Astrocyte (in vitro differentiated cells and primary cell): ENCODE measurements at regions not wholly inside any gene's neighbourhood (a gene's known extent, or its start where the extent isn't known, plus 50 kb on each side); places are given as distances from the start of the nearest gene placed in this dataset.
"Not testable (repeated sequence)": the region's sequence is repeated elsewhere in the genome, so short reads cannot be mapped to it uniquely, and the experiment has no call there.

Source experiments
- DNase-seq: peaks from one replicate; pipeline ENCODE4 v3.0.0-alpha.2; 2010; ENCODE audit warnings: low read depth
- FAIRE-seq: peaks from 2 replicates; lab custom pipeline; 2011; peaks lifted over from hg19 to GRCh38; lab: Jason Lieb, UNC
- H2AFZ ChIP-seq: 2 replicates; pipeline ENCODE4 v1.6.0; 2012; ENCODE audit warnings: low read depth, low read length, inconsistent platforms
- H3K27ac ChIP-seq: 2 replicates; pipeline ENCODE4 v1.5.1; 2011; ENCODE audit warnings: low read depth, low read length, inconsistent platforms
- H3K27me3 ChIP-seq: 2 replicates; pipeline ENCODE4 v1.6.0; 2011; ENCODE audit warnings: low read length, inconsistent platforms; ENCODE audit not compliant: insufficient read depth
- H3K36me3 ChIP-seq: 2 replicates; pipeline ENCODE4 v1.5.1; 2011; ENCODE audit warnings: low read length, inconsistent platforms; ENCODE audit not compliant: insufficient read depth
- H3K4me1 ChIP-seq: 2 replicates; pipeline ENCODE4 v1.5.1; 2011; ENCODE audit warnings: low read length, inconsistent platforms; ENCODE audit not compliant: insufficient read depth
- H3K4me2 ChIP-seq: 2 replicates; pipeline ENCODE4 v1.6.0; 2012; ENCODE audit warnings: low read length, inconsistent platforms
- H3K4me3 ChIP-seq: 2 replicates; pipeline ENCODE4 v1.5.1; 2011; ENCODE audit warnings: low read depth, mild to moderate bottlenecking, low read length, inconsistent platforms; ENCODE audit not compliant: insufficient read depth
- H3K79me2 ChIP-seq: 2 replicates; pipeline ENCODE4 v1.6.0; 2012; ENCODE audit warnings: mild to moderate bottlenecking, low read length, inconsistent platforms; ENCODE audit not compliant: insufficient read depth
- H3K9ac ChIP-seq: 2 replicates; pipeline ENCODE4 v1.6.0; 2012; ENCODE audit warnings: mild to moderate bottlenecking, low read length, inconsistent platforms
- H3K9me3 ChIP-seq: 2 replicates; pipeline ENCODE4 v1.5.1; 2012; ENCODE audit warnings: low read depth, mild to moderate bottlenecking, low read length, inconsistent platforms; ENCODE audit not compliant: insufficient read depth
- H4K20me1 ChIP-seq: 2 replicates; pipeline ENCODE4 v1.6.0; 2012; ENCODE audit warnings: low read length, inconsistent platforms; ENCODE audit not compliant: insufficient read depth
- H3K27ac Mint-ChIP-seq: one replicate; pipeline ENCODE4 v1.8.0; 2021; ENCODE audit warnings: mild to moderate bottlenecking, mixed read lengths; ENCODE audit not compliant: unreplicated experiment
- H3K27me3 Mint-ChIP-seq: one replicate; pipeline ENCODE4 v1.8.0; 2021; ENCODE audit warnings: low read depth, mixed read lengths; ENCODE audit not compliant: unreplicated experiment
- H3K36me3 Mint-ChIP-seq: one replicate; pipeline ENCODE4 v1.8.0; 2021; ENCODE audit warnings: low read depth, mixed read lengths; ENCODE audit not compliant: unreplicated experiment
- H3K4me1 Mint-ChIP-seq: one replicate; pipeline ENCODE4 v1.8.0; 2021; ENCODE audit warnings: low read depth, mixed read lengths; ENCODE audit not compliant: unreplicated experiment
- H3K4me3 Mint-ChIP-seq: one replicate; pipeline ENCODE4 v1.8.0; 2021; ENCODE audit warnings: mild to moderate bottlenecking, moderate library complexity, mixed read lengths; ENCODE audit not compliant: unreplicated experiment
- H3K9me3 Mint-ChIP-seq: one replicate; pipeline ENCODE4 v1.8.0; 2021; ENCODE audit warnings: mild to moderate bottlenecking, mixed read lengths; ENCODE audit not compliant: unreplicated experiment
- CTCF ChIP-seq: IDR thresholded peaks from 2 replicates; pipeline ENCODE4 v1.5.1; 2011; ENCODE audit warnings: low read depth, mild to moderate bottlenecking, inconsistent platforms, low read length, moderate library complexity; ENCODE audit not compliant: insufficient read depth
- EZH2 ChIP-seq: IDR thresholded peaks from 2 replicates; pipeline ENCODE4 v1.6.1; 2012; ENCODE audit warnings: mild to moderate bottlenecking, low read length, inconsistent platforms; ENCODE audit not compliant: insufficient read depth

- H3K4me2 ChIP-seq: no peak overlapping the region
- FAIRE-seq (no peak), DNase-seq (no peak)
- no peaks in the 10 kb centered on the region for H3K36me3 ChIP-seq
- H3K27ac ChIP-seq: no peak overlapping the region
- H3K4me3 ChIP-seq: no peak overlapping the region
- Mint-ChIP-seq H3K4me1 (no peaks in the 10 kb centered on the region), H3K36me3 (no peaks in the 10 kb centered on the region), H3K27ac (no peak overlapping the region), H3K27me3 (no peaks in the 10 kb centered on the region), H3K9me3 (no peaks in the 10 kb centered on the region), H3K4me3 (no peak overlapping the region)
- no peak overlapping the region for H3K9ac ChIP-seq
- H2AFZ ChIP-seq: no peak overlapping the region
- H3K4me1 ChIP-seq: no peaks in the 10 kb centered on the region
- no peaks in the 10 kb centered on the region for H3K27me3 ChIP-seq
- H4K20me1 ChIP-seq: no peaks in the 10 kb centered on the region
- H3K9me3 ChIP-seq: no peaks in the 10 kb centered on the region
- no peak for TF ChIP-seq EZH2
- TF ChIP-seq CTCF: no peak
- no peaks in the 10 kb centered on the region for H3K79me2 ChIP-seq
Measured at GRCh38 chr2:75379476-75380210, 180.3 kb upstream of the TACR1 start.

GRCh38 chr2:75375646-75376582 lies 176.6 kb upstream of the TACR1 start:
- TF ChIP-seq CTCF (no peak), EZH2 (no peak)
- no peak overlapping the region for H3K27ac Mint-ChIP-seq
- Histone ChIP-seq H3K4me3 (no peak overlapping the region), H3K27me3 (no peaks in the 10 kb centered on the region), H3K9ac (no peak overlapping the region), H3K4me1 (no peaks in the 10 kb centered on the region), H4K20me1 (no peaks in the 10 kb centered on the region), H3K9me3 (no peaks in the 10 kb centered on the region), H3K27ac (no peak overlapping the region), H3K4me2 (peak overlapping the region; percentile 24), H3K79me2 (no peaks in the 10 kb centered on the region), H3K36me3 (no peaks in the 10 kb centered on the region), H2AFZ (no peak overlapping the region)
- no peaks in the 10 kb centered on the region for H3K4me1 Mint-ChIP-seq
- H3K27me3 Mint-ChIP-seq: no peaks in the 10 kb centered on the region
- DNase-seq: peak; percentile 38
- H3K36me3 Mint-ChIP-seq: no peaks in the 10 kb centered on the region
- peaks cover 12% of the 10 kb centered on the region for H3K9me3 Mint-ChIP-seq
- FAIRE-seq: peak; percentile 55
- no peak overlapping the region for H3K4me3 Mint-ChIP-seq

- not testable (repeated sequence) for H3K9ac ChIP-seq, H3K4me2 ChIP-seq, H3K4me3 ChIP-seq, H3K27me3 ChIP-seq, H3K27me3 Mint-ChIP-seq, H3K36me3 ChIP-seq, H3K4me3 Mint-ChIP-seq, H3K9me3 ChIP-seq, H3K4me1 Mint-ChIP-seq, H4K20me1 ChIP-seq, H3K79me2 ChIP-seq, FAIRE-seq, H3K36me3 Mint-ChIP-seq, H3K4me1 ChIP-seq, H3K27ac Mint-ChIP-seq, H2AFZ ChIP-seq, H3K27ac ChIP-seq
- peak; percentile 1 for DNase-seq
- H3K9me3 Mint-ChIP-seq: peaks cover 20% of the 10 kb centered on the region
Measured at GRCh38 chr2:75374414-75374957, 175.2 kb upstream of the TACR1 start.
